Endothelial cell of umbilical vein (primary cell): ENCODE measurements at regions not wholly inside any gene's neighbourhood (a gene's known extent, or its start where the extent isn't known, plus 50 kb on each side); places are given as distances from the start of the nearest gene placed in this dataset.
"Not testable (repeated sequence)": the region's sequence is repeated elsewhere in the genome, so short reads cannot be mapped to it uniquely, and the experiment has no call there.

Experiments
- BruUV-seq: library from RNA; stranded (reverse); fragments of 400-500 nt; replicated peaks from 2 replicates; lab custom pipeline; 2021; lab: Mats Ljungman, UMichigan
- CTCF ChIA-PET: fragments of 300-600, 350-600 bp; sonication (Branson Sonifier 250); formaldehyde crosslinking; loops from one replicate; lab custom pipeline; 2021; ENCODE audit warnings: antibody characterized with exemption, inconsistent platforms; lab: Charles Lee
- POLR2A ChIA-PET: fragments of 300-600, 350-600 bp; sonication (Branson Sonifier 250); formaldehyde crosslinking; loops from one replicate; lab custom pipeline; 2021; ENCODE audit warnings: antibody characterized with exemption, inconsistent platforms; lab: Charles Lee
- DNase-seq: peaks from one replicate; pipeline ENCODE4 v3.0.0-alpha.2; 2011; ENCODE audit warnings: low read depth, low spot score
- FAIRE-seq: peaks from 2 replicates; lab custom pipeline; 2011; peaks lifted over from hg19 to GRCh38; lab: Jason Lieb, UNC
- H2AFZ ChIP-seq: 2 replicates; pipeline ENCODE4 v1.6.0; 2012; ENCODE audit warnings: low read depth, low read length, control low read depth, inconsistent platforms
- H3K27ac ChIP-seq: 2 replicates; pipeline ENCODE4 v1.5.1; 2011; ENCODE audit warnings: low read depth, mild to moderate bottlenecking, control low read depth, low read length, moderate library complexity; ENCODE audit not compliant: insufficient read depth
- H3K27me3 ChIP-seq, 2 experiments: 2 replicates each; pipeline versions ENCODE4 v1.6.0 to v1.6.1; 2011; ENCODE audit warnings: low read length in 2 of 2, mixed read lengths in 1 of 2; ENCODE audit not compliant: control insufficient read depth in 2 of 2, insufficient read depth in 2 of 2
- H3K36me3 ChIP-seq, 2 experiments: 2 replicates in 1 of 2; 3 replicates in 1 of 2; pipeline ENCODE4 v1.5.1; 2011; ENCODE audit warnings: low read length in 2 of 2, mild to moderate bottlenecking in 1 of 2, moderate library complexity in 1 of 2; ENCODE audit not compliant: control insufficient read depth in 2 of 2, insufficient read depth in 2 of 2; ENCODE audit errors: extremely low read depth in 1 of 2
- H3K4me1 ChIP-seq: 3 replicates; pipeline ENCODE4 v1.5.1; 2011; ENCODE audit warnings: mild to moderate bottlenecking, low read length; ENCODE audit not compliant: control insufficient read depth, insufficient read depth; ENCODE audit errors: extremely low read depth
- H3K4me2 ChIP-seq: 2 replicates; pipeline ENCODE4 v1.6.1; 2011; ENCODE audit warnings: low read length, control low read depth, mixed read lengths; ENCODE audit not compliant: insufficient read depth
- H3K4me3 ChIP-seq, 3 experiments: fragments of 200-600 bp in 1 of 3; sonication (generic), shearing (Covaris generic) in 1 of 3; replicated peaks in 1 of 3; 2 replicates each; pipeline ENCODE4 v1.5.1; 2011 to 2016; ENCODE audit warnings: control low read depth in 3 of 3, low read length in 3 of 3, mild to moderate bottlenecking in 2 of 3, inconsistent platforms in 1 of 3, low read depth in 1 of 3, moderate library complexity in 1 of 3; ENCODE audit not compliant: insufficient read depth in 1 of 3
- H3K79me2 ChIP-seq: 2 replicates; pipeline ENCODE4 v1.6.0; 2012; ENCODE audit warnings: low read length, inconsistent platforms; ENCODE audit not compliant: control insufficient read depth, insufficient read depth
- H3K9ac ChIP-seq: replicated peaks from 2 replicates; pipeline ENCODE3; 2011; ENCODE audit warnings: low read length, control low read depth; ENCODE audit not compliant: insufficient read depth; ENCODE audit errors: extremely low read depth
- H3K9me1 ChIP-seq: replicated peaks from 3 replicates; pipeline ENCODE4 v1.6.0; 2011; ENCODE audit warnings: mild to moderate bottlenecking, low read length; ENCODE audit not compliant: control insufficient read depth, insufficient read depth; ENCODE audit errors: extremely low read depth
- H3K9me3 ChIP-seq: replicated peaks from 2 replicates; pipeline ENCODE4 v1.5.1; 2012; ENCODE audit warnings: low read length, inconsistent platforms; ENCODE audit not compliant: control insufficient read depth, insufficient read depth
- H4K20me1 ChIP-seq: replicated peaks from 2 replicates; pipeline ENCODE3; 2011; ENCODE audit warnings: mild to moderate bottlenecking, low read length; ENCODE audit not compliant: control insufficient read depth, insufficient read depth; ENCODE audit errors: extremely low read depth
- CTCF ChIP-seq, 2 donors: IDR thresholded peaks; 1 replicate in 1 of 2; 2 replicates in 1 of 2; pipeline ENCODE4 v1.5.1; 2011; ENCODE audit warnings: low read length in 2 of 2, mild to moderate bottlenecking in 2 of 2, moderate library complexity in 2 of 2, control low read depth in 1 of 2, inconsistent platforms in 1 of 2, low read depth in 1 of 2; ENCODE audit not compliant: insufficient read depth in 1 of 2; ENCODE audit errors: extremely low read depth in 1 of 2
- EZH2 ChIP-seq: IDR thresholded peaks from 2 replicates; pipeline ENCODE4 v1.6.1; 2012; ENCODE audit warnings: borderline replicate concordance, low read depth, mild to moderate bottlenecking, moderate library complexity, low read length, inconsistent platforms; ENCODE audit not compliant: severe bottlenecking
- FOS ChIP-seq: IDR thresholded peaks from 2 replicates; pipeline ENCODE4 v1.6.1; 2011; ENCODE audit warnings: mild to moderate bottlenecking, low read length, moderate library complexity, borderline replicate concordance; ENCODE audit not compliant: insufficient read depth
- GATA2 ChIP-seq: IDR thresholded peaks from 2 replicates; pipeline ENCODE4 v1.7.0; 2011; ENCODE audit warnings: low read depth, mild to moderate bottlenecking, moderate library complexity, mixed read lengths, low read length; ENCODE audit not compliant: insufficient read length, insufficient read depth
- JUN ChIP-seq: IDR thresholded peaks from 2 replicates; pipeline ENCODE4 v1.6.1; 2011; ENCODE audit warnings: borderline replicate concordance, low read depth; ENCODE audit not compliant: insufficient read length, insufficient read depth
- MYC ChIP-seq: IDR thresholded peaks from one replicate; pipeline ENCODE4 v1.6.1; 2011; ENCODE audit warnings: mild to moderate bottlenecking, low read depth, low read length
- POLR2A ChIP-seq: IDR thresholded peaks from 2 replicates; pipeline ENCODE4 v1.6.1; 2012; ENCODE audit warnings: low read depth, mild to moderate bottlenecking, control low read depth, low read length
- POLR2AphosphoS5 ChIP-seq: IDR thresholded peaks from 2 replicates; pipeline ENCODE4 v1.6.1; 2012; ENCODE audit warnings: low read depth, mild to moderate bottlenecking, control low read depth, low read length, moderate library complexity; ENCODE audit not compliant: insufficient read depth
- dilution Hi-C: fragments of 300-500 bp; cut with MboI; formaldehyde crosslinking; loops from one replicate; pipeline ENCODE4 v1.15.0; 2019; ENCODE audit warnings: low sequenced_read_pairs; ENCODE audit not compliant: extremely low pct_ligation_motif_present
- intact Hi-C: fragments of 100-400 bp; cut with micrococcal nuclease; formaldehyde crosslinking; loops from one replicate; pipeline ENCODE4 v1.10.0; 2022
- TF ChIP-seq, protein P1 (sequence below): IDR thresholded peaks from 2 replicates; pipeline ENCODE4 v1.6.1; 2011; ENCODE audit not compliant: insufficient read depth, insufficient read length

DNA sequence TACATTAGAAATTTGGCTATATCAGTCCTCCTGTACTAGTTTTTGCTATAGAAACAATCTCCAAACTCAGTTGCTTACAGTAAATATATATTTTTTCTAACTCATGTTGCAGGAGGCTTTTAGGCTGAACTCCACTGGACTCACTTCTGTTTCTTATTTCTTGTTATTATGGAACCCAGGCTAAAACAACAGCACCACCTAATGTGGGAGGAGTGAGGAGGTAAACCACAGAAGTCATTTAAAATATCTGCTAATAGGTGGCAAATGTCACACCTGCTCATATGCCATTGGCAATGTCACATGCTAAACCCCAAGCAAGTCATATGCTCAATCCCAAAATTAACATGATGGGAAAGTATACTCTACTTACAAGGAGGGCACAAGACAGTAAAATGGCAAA is 462.2 kb downstream of the PLOD2 start:
- Histone ChIP-seq H3K79me2 (no peaks in the 10 kb centered on the region), H4K20me1 (no peaks in the 10 kb centered on the region), H3K27me3 (peaks cover 0 to 1% of the 10 kb centered on the region in 2 experiments), H3K9me1 (no peaks in the 10 kb centered on the region), H3K9me3 (no peaks in the 10 kb centered on the region), H3K27ac (no peak overlapping the region), H3K4me1 (no peaks in the 10 kb centered on the region), H2AFZ (no peak overlapping the region), H3K4me2 (no peak overlapping the region), H3K9ac (no peak overlapping the region), H3K4me3 (no peak overlapping the region), H3K36me3 (no peaks in the 10 kb centered on the region)
- intact Hi-C loops (no loop called here), dilution Hi-C loops (no loop called here)
- no TSS peak for BruUV-seq
- ChIA-PET CTCF (no interaction called here), POLR2A (no interaction called here)
- TF ChIP-seq GATA2 (no peak), MYC (no peak), FOS (no peak)
- DNase-seq (no peak), FAIRE-seq (no peak)

- H3K36me3 ChIP-seq = no peaks in the 10 kb centered on the region
- DNase-seq (peak; percentile 36), FAIRE-seq (no peak)
- no peak overlapping the region for H3K27ac ChIP-seq
- H3K4me3 ChIP-seq = no peak overlapping the region
- intact Hi-C loops (no loop called here), dilution Hi-C loops (no loop called here)
- no peaks in the 10 kb centered on the region for H3K9me1 ChIP-seq
- no peak overlapping the region for H3K4me2 ChIP-seq
- no peaks in the 10 kb centered on the region for H3K4me1 ChIP-seq
- no peaks in the 10 kb centered on the region for H4K20me1 ChIP-seq
- ChIA-PET POLR2A (no interaction called here), CTCF (interaction anchor here (0.6 kb wide), 1 partner anchor 21 kb away, joined by 3 read pairs; no protein-coding TSS in a partner anchor)
- H3K9me3 ChIP-seq = no peaks in the 10 kb centered on the region
- H3K79me2 ChIP-seq = no peaks in the 10 kb centered on the region
- no peak overlapping the region for H2AFZ ChIP-seq
- no TSS peak for BruUV-seq
- no peaks in the 10 kb centered on the region for H3K27me3 ChIP-seq
- no peak overlapping the region for H3K9ac ChIP-seq
- TF ChIP-seq JUN = no peak
- no peak for TF ChIP-seq MYC
- no peak for TF ChIP-seq FOS
- TF ChIP-seq POLR2AphosphoS5 = no peak
- no peak for TF ChIP-seq POLR2A
- no peak for TF ChIP-seq EZH2
- TF ChIP-seq GATA2 = no peak
- TF ChIP-seq, protein P1, sequence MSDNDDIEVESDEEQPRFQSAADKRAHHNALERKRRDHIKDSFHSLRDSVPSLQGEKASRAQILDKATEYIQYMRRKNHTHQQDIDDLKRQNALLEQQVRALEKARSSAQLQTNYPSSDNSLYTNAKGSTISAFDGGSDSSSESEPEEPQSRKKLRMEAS = no peak
- TF ChIP-seq CTCF (IDR thresholded peaks at IDR 0.05; ENCODE audit: extremely low read depth in 1 of 2, insufficient read depth in 1 of 2, low read depth in 1 of 2, low read length in 2 of 2) = no peak
Measured at GRCh38 chr3:145704020-145704419, 457.0 kb downstream of the PLOD2 start.

- H3K27me3 ChIP-seq, H3K4me3 ChIP-seq, BruUV-seq, dilution Hi-C loops, H3K4me2 ChIP-seq, H3K36me3 ChIP-seq, H4K20me1 ChIP-seq, CTCF ChIA-PET, DNase-seq, H3K79me2 ChIP-seq, H3K27ac ChIP-seq, POLR2A ChIA-PET, H3K9ac ChIP-seq, intact Hi-C loops, H2AFZ ChIP-seq, H3K9me3 ChIP-seq, FAIRE-seq, H3K4me1 ChIP-seq, H3K9me1 ChIP-seq: not testable (repeated sequence)
Measured at GRCh38 chr3:145709779-145710178, 451.2 kb downstream of the PLOD2 start.
